SK-N-SH (cell line): ENCODE measurements at regions not wholly inside any gene's neighbourhood (a gene's known extent, or its start where the extent isn't known, plus 50 kb on each side); places are given as distances from the start of the nearest gene placed in this dataset.

Experiments used
- CTCF ChIA-PET: fragments of 300-600, 350-600 bp; formaldehyde crosslinking; extraction: SDS; loops from one replicate; lab custom pipeline; 2021; lab: Yijun Ruan, JAX
- POLR2A ChIA-PET: fragments of 350-600 bp; sonication (Branson Sonifier 250); formaldehyde crosslinking; extraction: SDS; loops from one replicate; lab custom pipeline; 2020; ENCODE audit warnings: antibody characterized with exemption, inconsistent platforms; lab: Yijun Ruan, JAX
- DNase-seq: peaks from one replicate; pipeline ENCODE4 v3.0.0; 2012
- H2AFZ ChIP-seq: fragments of 200-600 bp; sonication (generic); 2 replicates; pipeline ENCODE4 v1.8.1; 2016; ENCODE audit warnings: antibody characterized with exemption, mild to moderate bottlenecking, low read depth
- H3F3A ChIP-seq: fragments of 200-600 bp; sonication (generic); replicated peaks from 2 replicates; pipeline ENCODE3; 2016; ENCODE audit warnings: antibody characterized with exemption, mild to moderate bottlenecking; ENCODE audit not compliant: insufficient read depth
- H3K27ac ChIP-seq, 2 experiments: fragments of 200-500 bp in 1 of 2; fragments of 200-600 bp in 1 of 2; sonication (Bioruptor generic) in 1 of 2; sonication (generic), shearing (Covaris generic) in 1 of 2; 2 replicates each; pipeline versions ENCODE4 v1.5.1 to v1.6.1; 2014 to 2016; ENCODE audit warnings: low read depth in 2 of 2, inconsistent platforms in 1 of 2, low read length in 1 of 2, mild to moderate bottlenecking in 1 of 2, mixed read lengths in 1 of 2
- H3K27me3 ChIP-seq: fragments of 200-600 bp; sonication (generic), shearing (Covaris generic); 2 replicates; pipeline ENCODE4 v1.6.1; 2016; ENCODE audit warnings: mixed run types; ENCODE audit not compliant: insufficient read depth
- H3K36me3 ChIP-seq, 2 experiments: fragments of 200-500 bp in 1 of 2; fragments of 200-600 bp in 1 of 2; sonication (Bioruptor generic) in 1 of 2; sonication (generic) in 1 of 2; replicated peaks in 1 of 2; 2 replicates each; pipeline versions ENCODE3 to v1.5.1; 2014 to 2016; ENCODE audit warnings: low read length in 1 of 2, mild to moderate bottlenecking in 1 of 2; ENCODE audit not compliant: insufficient read depth in 2 of 2, control insufficient read depth in 1 of 2
- H3K4me1 ChIP-seq, 2 experiments: fragments of 200-500 bp in 1 of 2; fragments of 200-600 bp in 1 of 2; sonication (Bioruptor generic) in 1 of 2; sonication (generic), shearing (Covaris generic) in 1 of 2; 2 replicates each; pipeline versions ENCODE4 v1.5.1 to v1.6.1; 2014 to 2016; ENCODE audit warnings: low read depth in 1 of 2, low read length in 1 of 2, mixed run types in 1 of 2; ENCODE audit not compliant: insufficient read depth in 2 of 2, control insufficient read depth in 1 of 2
- H3K4me2 ChIP-seq: fragments of 200-600 bp; sonication (generic), shearing (Covaris generic); 2 replicates; pipeline ENCODE4 v1.6.1; 2017; ENCODE audit warnings: mixed run types
- H3K4me3 ChIP-seq, 2 experiments: fragments of 200-500 bp in 1 of 2; fragments of 200-600 bp in 1 of 2; sonication (Bioruptor generic) in 1 of 2; sonication (generic), shearing (Covaris generic) in 1 of 2; 2 replicates each; pipeline versions ENCODE4 v1.5.1 to v1.8.1; 2014 to 2016; ENCODE audit warnings: low read depth in 2 of 2, inconsistent platforms in 1 of 2, low read length in 1 of 2, mild to moderate bottlenecking in 1 of 2, mixed read lengths in 1 of 2, moderate library complexity in 1 of 2
- H3K79me2 ChIP-seq: fragments of 200-600 bp; sonication (generic); 2 replicates; pipeline ENCODE4 v1.8.1; 2017; ENCODE audit warnings: mild to moderate bottlenecking; ENCODE audit not compliant: insufficient read depth
- H3K9ac ChIP-seq: fragments of 200-600 bp; sonication (generic); 2 replicates; pipeline ENCODE4 v1.6.1; 2017; ENCODE audit warnings: mixed run types
- H3K9me2 ChIP-seq: fragments of 200-600 bp; sonication (generic); 2 replicates; pipeline ENCODE4 v1.6.1; 2017; ENCODE audit warnings: mixed run types
- H3K9me3 ChIP-seq: fragments of 200-600 bp; sonication (generic); 2 replicates; pipeline ENCODE4 v1.6.1; 2017; ENCODE audit warnings: mixed run types, mild to moderate bottlenecking, moderate library complexity
- H4K20me1 ChIP-seq: fragments of 200-600 bp; sonication (generic); 2 replicates; pipeline ENCODE4 v1.6.1; 2017; ENCODE audit warnings: mild to moderate bottlenecking, mixed run types; ENCODE audit not compliant: insufficient read depth
- ELF1 ChIP-seq: IDR thresholded peaks from 2 replicates; pipeline ENCODE4 v1.4.0; 2012
- EZH2phosphoT487 ChIP-seq: fragments of 200-600 bp; sonication (generic); IDR thresholded peaks from 2 replicates; pipeline ENCODE4 v1.6.1; 2017; ENCODE audit warnings: low read depth, mixed run types, mild to moderate bottlenecking, antibody characterized with exemption, moderate library complexity, borderline replicate concordance
- FOSL2 ChIP-seq: IDR thresholded peaks from 2 replicates; pipeline ENCODE4 v1.4.0; 2012; ENCODE audit warnings: low read depth, mild to moderate bottlenecking, moderate library complexity, borderline replicate concordance
- FOXJ3 ChIP-seq: sonication (generic); formaldehyde crosslinking; IDR thresholded peaks from 2 replicates; pipeline ENCODE4 v1.5.1; 2020; ENCODE audit warnings: mild to moderate bottlenecking, missing genetic modification reagents
- JUND ChIP-seq: IDR thresholded peaks from 2 replicates; pipeline ENCODE4 v1.4.0; 2012
- RFX5 ChIP-seq: IDR thresholded peaks from 2 replicates; pipeline ENCODE4 v1.6.1; 2012; ENCODE audit warnings: mild to moderate bottlenecking, improper control_type of control experiment, low read length
- SIN3A ChIP-seq: IDR thresholded peaks from 2 replicates; pipeline ENCODE4 v1.6.1; 2012; ENCODE audit warnings: low read depth, mild to moderate bottlenecking, low read length, moderate library complexity, borderline replicate concordance
- YY1 ChIP-seq: IDR thresholded peaks from 2 replicates; pipeline ENCODE4 v1.4.0; 2012; ENCODE audit warnings: low read depth, mild to moderate bottlenecking
- WGBS: methylation state at CpG from one replicate; pipeline ENCODE4 v1.1.6; 2017; ENCODE audit warnings: low lambda C conversion rate; 5-methylcytosine and 5-hydroxymethylcytosine counted together
- TF ChIP-seq, protein P1 (sequence below): IDR thresholded peaks from 2 replicates; pipeline ENCODE4; 2012
- TF ChIP-seq, protein P2 (sequence below): fragments of 200-600 bp; sonication (generic); IDR thresholded peaks from 2 replicates; pipeline ENCODE4 v1.6.1; 2017; ENCODE audit warnings: antibody characterized with exemption, mild to moderate bottlenecking, moderate library complexity
- TF ChIP-seq, protein P3 (sequence below): fragments of 150-350 bp; IDR thresholded peaks from 2 replicates; pipeline ENCODE4 v1.6.1; 2016; ENCODE audit warnings: mild to moderate bottlenecking, low read depth, low read length

DNA sequence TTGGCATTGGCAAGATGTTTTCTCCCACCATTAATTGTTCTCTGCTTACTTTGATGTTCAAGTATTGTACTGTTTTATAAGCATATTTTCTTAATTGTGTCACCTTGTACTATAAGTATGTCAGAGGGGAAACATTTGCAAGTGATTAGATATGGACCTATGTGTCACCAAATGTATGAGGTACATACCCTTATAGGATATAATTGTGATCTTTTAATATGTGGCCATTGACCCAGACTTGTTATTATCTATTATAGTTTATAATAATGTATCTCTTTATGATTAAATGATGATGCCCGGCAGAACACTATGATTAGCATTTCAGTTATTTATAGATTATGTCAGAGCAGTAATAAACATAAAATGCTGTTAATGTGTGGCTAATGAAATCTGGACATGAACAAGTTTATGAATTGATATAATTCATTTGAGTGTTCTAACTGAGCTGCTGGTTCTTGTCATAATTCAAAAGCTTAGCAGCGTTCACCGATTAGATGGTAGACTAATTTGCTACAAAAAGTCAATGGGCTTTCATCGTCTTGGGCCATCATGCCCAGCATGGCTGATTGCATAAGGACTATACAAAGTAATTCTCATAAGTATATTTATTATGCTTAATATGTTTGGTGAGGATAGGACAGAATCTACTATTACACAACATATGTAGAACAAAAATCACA, 480.9 kb upstream of the FANCL start:
- WGBS = 70% methylated on average over 4 of the region's 4 CpGs

More for the DNA sequence above, 480.9 kb upstream of the FANCL start:
- H4K20me1 ChIP-seq = no peaks in the 10 kb centered on the region
- TF ChIP-seq FOSL2 = no peak
- TF ChIP-seq, protein P1, sequence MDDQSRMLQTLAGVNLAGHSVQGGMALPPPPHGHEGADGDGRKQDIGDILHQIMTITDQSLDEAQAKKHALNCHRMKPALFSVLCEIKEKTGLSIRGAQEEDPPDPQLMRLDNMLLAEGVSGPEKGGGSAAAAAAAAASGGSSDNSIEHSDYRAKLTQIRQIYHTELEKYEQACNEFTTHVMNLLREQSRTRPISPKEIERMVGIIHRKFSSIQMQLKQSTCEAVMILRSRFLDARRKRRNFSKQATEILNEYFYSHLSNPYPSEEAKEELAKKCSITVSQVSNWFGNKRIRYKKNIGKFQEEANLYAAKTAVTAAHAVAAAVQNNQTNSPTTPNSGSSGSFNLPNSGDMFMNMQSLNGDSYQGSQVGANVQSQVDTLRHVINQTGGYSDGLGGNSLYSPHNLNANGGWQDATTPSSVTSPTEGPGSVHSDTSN = no peak
- TF ChIP-seq FOXJ3 (CRISPR knock-in tag) = no peak
- TF ChIP-seq EZH2phosphoT487 = no peak
- TF ChIP-seq YY1 = no peak
- no peak for TF ChIP-seq JUND
- TF ChIP-seq, protein P2, sequence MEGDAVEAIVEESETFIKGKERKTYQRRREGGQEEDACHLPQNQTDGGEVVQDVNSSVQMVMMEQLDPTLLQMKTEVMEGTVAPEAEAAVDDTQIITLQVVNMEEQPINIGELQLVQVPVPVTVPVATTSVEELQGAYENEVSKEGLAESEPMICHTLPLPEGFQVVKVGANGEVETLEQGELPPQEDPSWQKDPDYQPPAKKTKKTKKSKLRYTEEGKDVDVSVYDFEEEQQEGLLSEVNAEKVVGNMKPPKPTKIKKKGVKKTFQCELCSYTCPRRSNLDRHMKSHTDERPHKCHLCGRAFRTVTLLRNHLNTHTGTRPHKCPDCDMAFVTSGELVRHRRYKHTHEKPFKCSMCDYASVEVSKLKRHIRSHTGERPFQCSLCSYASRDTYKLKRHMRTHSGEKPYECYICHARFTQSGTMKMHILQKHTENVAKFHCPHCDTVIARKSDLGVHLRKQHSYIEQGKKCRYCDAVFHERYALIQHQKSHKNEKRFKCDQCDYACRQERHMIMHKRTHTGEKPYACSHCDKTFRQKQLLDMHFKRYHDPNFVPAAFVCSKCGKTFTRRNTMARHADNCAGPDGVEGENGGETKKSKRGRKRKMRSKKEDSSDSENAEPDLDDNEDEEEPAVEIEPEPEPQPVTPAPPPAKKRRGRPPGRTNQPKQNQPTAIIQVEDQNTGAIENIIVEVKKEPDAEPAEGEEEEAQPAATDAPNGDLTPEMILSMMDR = no peak
- TF ChIP-seq ELF1 = no peak
- TF ChIP-seq RFX5 = no peak
- TF ChIP-seq, protein P3, sequence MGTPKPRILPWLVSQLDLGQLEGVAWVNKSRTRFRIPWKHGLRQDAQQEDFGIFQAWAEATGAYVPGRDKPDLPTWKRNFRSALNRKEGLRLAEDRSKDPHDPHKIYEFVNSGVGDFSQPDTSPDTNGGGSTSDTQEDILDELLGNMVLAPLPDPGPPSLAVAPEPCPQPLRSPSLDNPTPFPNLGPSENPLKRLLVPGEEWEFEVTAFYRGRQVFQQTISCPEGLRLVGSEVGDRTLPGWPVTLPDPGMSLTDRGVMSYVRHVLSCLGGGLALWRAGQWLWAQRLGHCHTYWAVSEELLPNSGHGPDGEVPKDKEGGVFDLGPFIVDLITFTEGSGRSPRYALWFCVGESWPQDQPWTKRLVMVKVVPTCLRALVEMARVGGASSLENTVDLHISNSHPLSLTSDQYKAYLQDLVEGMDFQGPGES = no peak
- TF ChIP-seq SIN3A = no peak
- no peak overlapping the region for H3K9ac ChIP-seq
- H3K79me2 ChIP-seq = no peaks in the 10 kb centered on the region
- H3K9me3 ChIP-seq = no peaks in the 10 kb centered on the region
- H3K4me3 ChIP-seq = no peak overlapping the region
- no peaks in the 10 kb centered on the region for H3K36me3 ChIP-seq
- POLR2A ChIA-PET = no interaction called here
- DNase-seq = no peak
- H3K27ac ChIP-seq = no peak overlapping the region
- no peak overlapping the region for H2AFZ ChIP-seq
- H3K27me3 ChIP-seq = no peaks in the 10 kb centered on the region
- no peak overlapping the region for H3K4me2 ChIP-seq
- no peaks in the 10 kb centered on the region for H3K9me2 ChIP-seq
- no peaks in the 10 kb centered on the region for H3F3A ChIP-seq
- CTCF ChIA-PET = interaction anchor here (1.1 kb wide), 1 partner anchor 10 kb away, joined by 4 read pairs; no protein-coding TSS in a partner anchor
- no peaks in the 10 kb centered on the region for H3K4me1 ChIP-seq
